NK-92 (cell line): ENCODE measurements at regions not wholly inside any gene's neighbourhood (a gene's known extent, or its start where the extent isn't known, plus 50 kb on each side); places are given as distances from the start of the nearest gene placed in this dataset.
"Not testable (repeated sequence)": the region's sequence is repeated elsewhere in the genome, so short reads cannot be mapped to it uniquely, and the experiment has no call there.

Experiments used
- DNase-seq: peaks from one replicate; lab custom pipeline; 2025; ENCODE audit not compliant: unreplicated experiment; lab: John Stamatoyannopoulos, UW

GRCh38 chr17:445839-446238 lies 93.2 kb upstream of the RPH3AL start, which contains the start of gene RFLNB:
Gene RFLNB, minus strand, starts transcription at chr17:445939.
- not testable (repeated sequence) for DNase-seq

DNA sequence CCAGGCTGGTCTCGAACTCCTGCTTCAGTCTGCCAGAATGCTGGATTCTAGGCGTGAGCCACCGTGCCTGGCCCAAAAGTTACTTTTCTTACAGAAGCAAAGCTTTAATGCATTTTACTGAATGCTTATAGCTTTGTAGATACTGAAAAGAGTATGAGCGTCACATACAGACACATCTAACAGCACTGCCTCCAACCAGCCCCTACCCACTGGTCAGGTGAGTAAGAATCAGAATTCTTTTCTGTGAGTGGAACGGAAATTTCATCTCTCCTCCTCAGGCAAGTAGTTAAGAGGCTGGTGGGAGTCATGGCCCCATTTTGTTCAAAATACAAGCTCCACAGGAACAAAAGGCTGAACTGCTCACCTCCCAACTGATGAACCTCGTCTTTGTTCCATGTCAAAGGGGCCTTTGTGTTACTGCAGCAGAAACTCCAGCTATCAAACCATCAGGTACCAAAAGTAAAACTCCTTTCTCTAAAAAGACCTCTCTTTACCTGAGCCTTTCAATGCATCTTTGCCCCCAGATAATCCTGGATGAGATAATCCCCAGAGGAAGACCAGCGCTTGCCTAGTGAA lies 92.4 kb upstream of the RPH3AL start:
- DNase-seq, result no peak

- DNase-seq, result no peak
These were observed 90.5 kb upstream of the RPH3AL start for GRCh38 chr17:443109-443508.

DNA sequence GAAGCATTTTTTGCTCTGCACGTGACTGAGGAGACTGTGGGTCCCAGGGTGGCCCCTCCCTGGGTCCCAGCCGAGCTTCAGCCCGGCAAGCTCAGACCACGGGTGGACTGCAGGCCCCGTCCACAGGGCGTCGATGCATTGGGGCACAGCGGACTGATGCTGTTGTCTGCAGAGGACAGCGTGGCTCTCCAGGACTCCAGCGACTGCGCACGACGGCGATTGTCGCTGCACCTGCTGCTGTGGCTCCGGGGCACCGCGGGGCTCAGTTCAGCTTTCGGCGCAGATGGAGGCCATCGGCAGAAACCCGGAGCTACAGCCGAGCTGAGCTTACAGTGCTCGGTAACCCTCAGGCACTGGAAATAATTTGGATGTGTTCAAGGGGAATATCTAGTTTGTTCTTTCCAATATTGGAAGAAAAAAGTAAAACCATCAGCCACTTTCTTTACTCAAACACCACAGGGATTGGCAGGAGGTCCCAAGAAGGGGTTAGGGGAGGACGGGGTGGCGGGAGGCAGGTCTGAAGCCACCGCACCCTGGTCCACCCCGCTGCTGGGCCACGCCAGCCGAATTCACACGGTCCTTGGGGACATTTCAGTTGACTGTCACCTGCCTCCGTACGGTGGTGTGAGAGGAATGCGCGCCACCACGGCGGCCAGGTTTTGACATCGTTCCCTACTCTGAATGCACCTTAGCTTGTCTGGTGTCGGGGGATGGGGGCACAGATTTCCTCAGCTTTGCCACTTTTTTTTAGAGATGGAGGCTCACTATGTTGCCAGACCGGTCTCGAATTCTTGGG lies 88.7 kb upstream of the RPH3AL start:
- no peak for DNase-seq

GRCh38 chr17:438191-438590 lies 85.6 kb upstream of the RPH3AL start:
- no peak for DNase-seq

- no peak for DNase-seq
These were observed 84.9 kb upstream of the RPH3AL start for GRCh38 chr17:437545-437944.

GRCh38 chr17:436571-436970 lies 84.0 kb upstream of the RPH3AL start:
- DNase-seq, result no peak

DNA sequence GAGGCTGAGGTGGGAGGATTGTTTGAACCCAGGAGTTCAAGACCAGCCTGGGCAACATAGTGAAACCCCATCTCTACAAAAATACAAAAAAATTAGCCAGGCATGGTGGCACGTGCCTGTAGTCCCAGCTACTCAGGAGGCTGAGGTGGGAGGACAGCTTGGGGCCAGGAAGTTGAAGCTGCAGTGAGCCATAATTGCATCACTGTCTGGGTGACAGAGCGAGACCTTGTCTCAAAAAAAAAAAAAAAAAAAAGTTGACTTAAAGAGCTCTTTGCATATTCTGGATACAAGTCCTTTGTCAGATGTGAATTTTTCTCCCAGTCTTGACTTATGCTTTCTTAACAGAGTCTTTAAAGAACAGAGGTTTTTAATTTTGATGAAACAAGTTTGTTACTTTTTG lies 79.9 kb upstream of the RPH3AL start:
- DNase-seq, result not testable (repeated sequence)

DNA sequence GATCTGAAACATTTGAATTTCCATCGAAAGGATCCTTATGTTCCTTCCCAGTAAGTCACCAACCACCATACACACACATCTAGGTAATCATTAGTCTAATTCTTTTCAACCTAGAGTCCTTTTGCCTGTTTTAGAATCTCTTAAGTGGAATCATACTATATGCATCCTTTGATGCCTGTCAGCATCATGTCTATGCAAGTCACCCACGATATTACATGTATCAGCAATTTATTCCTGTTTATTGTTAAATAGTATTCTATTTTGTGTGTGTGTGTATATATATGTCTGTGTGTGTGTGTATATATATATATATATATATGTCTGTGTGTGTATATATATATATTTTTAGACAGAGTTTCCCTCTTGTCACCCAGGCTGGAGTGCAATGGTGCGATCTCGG lies 78.9 kb upstream of the RPH3AL start:
- DNase-seq, result no peak

DNA sequence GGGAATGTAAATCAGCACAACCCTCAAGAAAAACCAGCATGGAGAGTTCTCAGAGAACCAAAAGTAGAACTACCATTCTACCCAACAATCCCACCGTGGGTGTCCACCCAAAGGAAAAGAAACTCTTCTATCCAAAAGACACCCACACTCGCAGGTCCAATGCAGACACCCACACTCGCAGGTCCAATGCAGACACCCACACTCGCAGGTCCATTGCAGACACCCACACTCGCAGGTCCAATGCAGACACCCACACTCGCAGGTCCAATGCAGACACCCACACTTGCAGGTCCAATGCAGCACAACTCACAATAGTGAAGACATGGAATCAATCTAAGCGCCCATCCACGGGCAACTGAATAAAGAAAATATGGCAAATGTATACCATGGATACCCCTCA lies 77.0 kb upstream of the RPH3AL start:
- DNase-seq, result no peak

DNA sequence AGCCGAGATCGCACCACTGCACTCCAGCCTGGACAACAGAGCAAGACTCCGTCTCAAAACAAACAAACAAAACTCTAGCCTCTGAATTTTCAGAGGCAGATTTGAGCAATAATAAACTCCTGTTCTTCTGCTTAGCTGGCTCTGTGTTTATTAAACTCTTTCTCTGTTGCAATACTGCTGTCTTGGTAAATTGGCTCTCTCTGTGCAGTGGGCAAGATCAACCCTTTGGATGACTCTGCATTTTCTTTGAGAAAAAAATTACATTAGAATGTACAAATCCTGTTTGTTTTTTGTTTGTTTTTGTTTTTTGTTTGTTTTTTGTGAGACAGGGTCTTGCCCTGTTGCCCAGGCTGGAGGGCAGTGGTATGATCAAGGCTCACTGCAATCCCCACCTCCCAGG lies 75.8 kb upstream of the RPH3AL start:
- no peak for DNase-seq

- DNase-seq, result no peak
These were observed 75.3 kb upstream of the RPH3AL start for GRCh38 chr17:427891-428290.

- DNase-seq, result no peak
These were observed 74.7 kb upstream of the RPH3AL start for GRCh38 chr17:427327-427726.

DNA sequence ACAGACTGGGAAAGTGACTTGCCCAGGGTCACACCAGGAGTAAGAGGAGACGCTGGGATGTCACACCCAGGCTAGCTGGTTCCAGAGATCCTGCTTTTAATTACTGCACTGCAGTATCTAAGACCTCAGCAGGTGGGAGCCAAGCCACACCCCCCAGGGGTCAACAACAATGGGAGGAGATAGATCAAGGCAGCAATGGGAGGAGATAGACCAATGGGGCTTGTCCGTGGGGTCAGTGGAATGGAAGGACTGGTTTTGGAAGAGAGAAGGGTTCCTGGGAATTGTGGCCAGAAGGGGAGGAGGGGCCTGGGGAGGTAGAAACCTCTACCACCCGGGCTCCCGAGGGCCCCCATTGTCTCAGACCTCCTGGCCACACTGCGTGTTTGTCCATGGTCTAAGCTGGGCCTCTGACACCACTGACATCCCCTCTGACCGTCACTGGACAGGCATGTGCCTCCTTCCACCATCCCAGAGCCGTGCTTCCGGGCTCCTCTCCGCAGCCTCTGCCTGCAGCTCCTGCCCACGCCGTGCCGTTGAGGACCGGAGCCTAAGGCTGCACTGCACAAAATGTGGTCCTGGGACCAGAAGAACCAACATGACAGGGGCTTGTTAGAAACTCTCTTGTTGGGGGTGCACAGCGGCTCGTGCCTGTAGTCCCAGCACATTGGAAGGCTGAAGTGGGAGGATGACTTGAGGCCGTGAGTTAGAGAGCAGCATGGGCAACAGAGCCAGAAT lies 69.8 kb upstream of the RPH3AL start:
- no peak for DNase-seq

- DNase-seq, result no peak
These were observed 68.0 kb upstream of the RPH3AL start for GRCh38 chr17:420479-421175.

- DNase-seq, result no peak
These were observed 66.6 kb upstream of the RPH3AL start for GRCh38 chr17:419073-419735.

DNA sequence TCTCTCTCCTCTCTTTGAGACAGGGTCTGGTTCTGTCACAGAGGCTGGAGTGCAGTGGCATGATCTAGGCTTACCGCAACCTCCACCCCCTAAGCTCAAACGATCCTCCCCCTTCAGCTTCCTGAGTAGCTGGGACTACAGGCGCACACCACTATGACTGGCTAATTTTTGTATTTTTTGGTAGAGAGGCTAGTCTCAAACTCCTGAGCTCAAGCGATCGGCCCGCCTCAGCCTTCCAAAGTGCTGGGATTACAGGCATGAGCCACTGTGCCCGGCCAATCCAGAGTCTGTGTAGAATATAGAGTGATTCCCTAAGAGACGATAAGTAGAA lies 65.8 kb upstream of the RPH3AL start:
- DNase-seq, result no peak

DNA sequence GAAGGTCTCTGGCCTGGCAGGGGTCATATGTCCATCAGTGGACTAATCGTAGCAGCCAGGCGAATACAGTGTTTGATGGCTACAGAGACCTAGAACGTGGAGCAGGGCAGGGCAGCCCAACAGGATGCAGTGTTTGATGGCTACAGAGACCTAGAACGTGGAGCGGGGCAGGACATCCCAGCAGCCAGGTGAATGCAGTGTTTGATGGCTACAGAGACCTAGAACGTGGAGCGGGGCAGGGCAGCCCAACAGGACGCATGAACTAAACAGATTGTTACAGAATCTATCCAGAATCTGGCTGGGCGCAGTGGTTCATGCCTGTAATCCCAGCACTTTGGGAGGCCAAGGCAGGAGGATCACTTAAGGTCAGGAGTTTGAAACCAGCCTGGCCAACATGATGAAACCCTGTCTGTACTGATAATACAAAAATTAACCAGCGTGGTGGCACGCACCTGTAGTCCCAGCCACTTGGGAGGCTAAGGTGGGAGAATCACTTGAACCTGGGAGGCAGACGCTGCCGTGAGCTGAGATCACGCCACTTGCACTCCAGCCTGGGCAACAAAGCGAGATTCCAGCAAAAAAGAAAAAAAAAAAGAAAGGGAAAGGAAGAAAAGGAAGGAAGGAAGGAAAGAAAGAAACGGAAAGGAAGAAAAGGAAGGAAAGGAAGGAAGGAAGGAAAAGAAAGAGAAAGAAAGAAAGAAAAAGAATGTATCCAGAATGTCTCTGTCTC lies 65.2 kb upstream of the RPH3AL start:
- no peak for DNase-seq

GRCh38 chr17:416293-417206 lies 63.9 kb upstream of the RPH3AL start:
- DNase-seq, result no peak
